Naive thymus-derived CD4-positive, alpha-beta T cell (primary cell): ENCODE measurements at regions not wholly inside any gene's neighbourhood (a gene's known extent, or its start where the extent isn't known, plus 50 kb on each side); places are given as distances from the start of the nearest gene placed in this dataset.

Source experiments
- ATAC-seq: fragments of 150-1000 bp; cut with Tn5 transposase; 2 replicates; pipeline ENCODE4 v1.10.0; 2021; ENCODE audit warnings: mild to moderate bottlenecking, moderate library complexity
- CTCF ChIA-PET: fragments of 350-600 bp; sonication (Branson Sonifier 250); formaldehyde crosslinking; loops from one replicate; lab custom pipeline; 2021; ENCODE audit warnings: antibody characterized with exemption; lab: Charles Lee
- POLR2A ChIA-PET: fragments of 350-600 bp; sonication (Branson Sonifier 250); formaldehyde crosslinking; loops from one replicate; lab custom pipeline; 2021; ENCODE audit warnings: antibody characterized with exemption, inconsistent platforms; lab: Charles Lee
- DNase-seq, 9 donors: peaks; one replicate each; pipeline versions ENCODE4 v3.0.0 to v3.0.0-alpha.2; 2020 to 2022; ENCODE audit warnings: mixed read lengths in 1 of 9
- H3K27ac ChIP-seq: one replicate; pipeline ENCODE4 v1.7.0; 2013; ENCODE audit warnings: mild to moderate bottlenecking, low read depth, low read length, moderate library complexity
- H3K27me3 ChIP-seq, 2 donors: one replicate each; pipeline ENCODE4 v1.7.0; 2013; ENCODE audit warnings: low read length in 2 of 2, mild to moderate bottlenecking in 2 of 2, moderate library complexity in 2 of 2; ENCODE audit not compliant: control insufficient read depth in 2 of 2, insufficient read depth in 2 of 2
- H3K36me3 ChIP-seq, 3 experiments: 1 replicate in 2 of 3; 2 replicates in 1 of 3; pipeline ENCODE4 v1.7.0; 2013; ENCODE audit warnings: low read length in 3 of 3, mild to moderate bottlenecking in 3 of 3, moderate library complexity in 1 of 3; ENCODE audit not compliant: insufficient read depth in 3 of 3, control insufficient read depth in 2 of 3
- H3K4me1 ChIP-seq, 2 donors: one replicate each; pipeline ENCODE4 v1.7.0; 2013; ENCODE audit warnings: low read length in 2 of 2, mild to moderate bottlenecking in 2 of 2, moderate library complexity in 1 of 2; ENCODE audit not compliant: control insufficient read depth in 2 of 2, insufficient read depth in 2 of 2
- H3K4me3 ChIP-seq: 2 replicates; pipeline ENCODE4 v1.7.0; 2013; ENCODE audit warnings: mild to moderate bottlenecking, low read length
- H3K9me3 ChIP-seq, 3 experiments: 1 replicate in 2 of 3; 2 replicates in 1 of 3; pipeline ENCODE4 v1.7.0; 2013; ENCODE audit warnings: low read length in 3 of 3; ENCODE audit not compliant: control insufficient read depth in 2 of 3
- H3K27ac Mint-ChIP-seq, 9 donors: one replicate each; pipeline ENCODE4 v1.8.0; 2020 to 2022; ENCODE audit warnings: mixed read lengths in 9 of 9, mild to moderate bottlenecking in 8 of 9, moderate library complexity in 5 of 9, inconsistent platforms in 2 of 9
- H3K27me3 Mint-ChIP-seq, 5 donors: one replicate each; pipeline ENCODE4 v1.8.0; 2021 to 2022; ENCODE audit warnings: mixed read lengths in 5 of 5, mild to moderate bottlenecking in 1 of 5
- H3K36me3 Mint-ChIP-seq, 5 donors: one replicate each; pipeline ENCODE4 v1.8.0; 2020 to 2022; ENCODE audit warnings: mixed read lengths in 5 of 5, mild to moderate bottlenecking in 3 of 5, inconsistent platforms in 1 of 5
- H3K4me1 Mint-ChIP-seq, 7 donors: one replicate each; pipeline ENCODE4 v1.8.0; 2020 to 2022; ENCODE audit warnings: mixed read lengths in 7 of 7, mild to moderate bottlenecking in 3 of 7, inconsistent platforms in 1 of 7
- H3K4me3 Mint-ChIP-seq, 10 donors: one replicate each; pipeline ENCODE4 v1.8.0; 2020 to 2022; ENCODE audit warnings: mild to moderate bottlenecking in 10 of 10, mixed read lengths in 10 of 10, moderate library complexity in 6 of 10, inconsistent platforms in 2 of 10
- H3K9me3 Mint-ChIP-seq, 11 donors: one replicate each; pipeline ENCODE4 v1.8.0; 2020 to 2022; ENCODE audit warnings: mixed read lengths in 11 of 11, mild to moderate bottlenecking in 4 of 11, inconsistent platforms in 1 of 11, moderate library complexity in 1 of 11
- intact Hi-C, 2 donors: fragments of 100-400 bp; cut with micrococcal nuclease; formaldehyde crosslinking; loops; one replicate each; pipeline ENCODE4 v1.15.1; 2023

DNA sequence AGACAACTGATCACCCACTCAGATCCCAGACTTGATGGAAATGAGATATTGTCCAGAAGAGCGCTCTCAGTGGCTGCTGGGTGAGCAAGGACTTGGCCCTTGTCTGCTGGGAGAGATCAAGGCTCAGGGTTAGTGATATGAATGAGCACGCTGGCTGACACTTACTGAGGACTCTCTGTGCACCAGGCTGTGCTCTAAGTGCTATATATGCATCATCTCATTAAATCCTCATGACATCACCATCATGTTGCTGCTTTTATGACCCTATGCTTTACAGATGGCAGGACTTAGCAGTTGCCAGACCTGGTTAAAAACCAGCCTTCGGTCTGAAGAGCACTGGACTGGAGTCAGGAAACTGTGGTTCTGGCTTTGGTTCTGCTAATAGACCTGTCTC, 260.9 kb downstream of the VRK1 start:
- peaks cover 0 to 3% (median 0%) of the 10 kb centered on the region in 5 donors for H3K27me3 Mint-ChIP-seq
- H3K9me3 ChIP-seq, result no peaks in the 10 kb centered on the region
- H3K4me3 ChIP-seq, result no peak overlapping the region
- peaks cover 0 to under 1% (median 0%) of the 10 kb centered on the region in 7 donors for H3K4me1 Mint-ChIP-seq
- intact Hi-C loops, result no loop called here
- H3K36me3 Mint-ChIP-seq, result peaks cover 0 to 3% (median 0%) of the 10 kb centered on the region in 5 donors
- ChIA-PET CTCF (no interaction called here), POLR2A (no interaction called here)
- no peak overlapping the region for H3K4me3 Mint-ChIP-seq
- no peaks in the 10 kb centered on the region for H3K4me1 ChIP-seq
- peaks cover 0 to 5% (median 0%) of the 10 kb centered on the region in 11 donors for H3K9me3 Mint-ChIP-seq
- no peak for ATAC-seq
- H3K36me3 ChIP-seq, result no peaks in the 10 kb centered on the region
- DNase-seq, result no peak
- H3K27me3 ChIP-seq, result no peaks in the 10 kb centered on the region
- H3K27ac Mint-ChIP-seq, result no peak overlapping the region
- H3K27ac ChIP-seq, result no peak overlapping the region

DNA sequence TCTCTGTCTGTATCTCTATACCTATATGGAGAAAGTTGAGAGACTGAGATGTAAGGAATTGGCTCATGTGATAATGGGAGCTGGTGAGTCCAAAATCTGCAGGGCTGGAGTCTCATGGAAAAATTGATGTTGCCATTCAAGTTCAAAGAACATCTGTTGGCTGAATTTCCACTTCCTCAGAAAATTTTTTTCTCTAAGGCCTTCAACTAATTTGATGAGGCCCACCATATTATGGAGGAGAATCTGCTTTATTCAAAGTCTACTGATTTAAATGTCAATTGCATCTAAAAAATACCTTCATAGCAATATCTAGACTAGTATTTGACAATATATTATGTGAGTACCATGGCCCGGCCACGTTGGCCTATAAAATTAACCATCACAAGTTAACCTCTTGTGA, 261.4 kb downstream of the VRK1 start:
- Mint-ChIP-seq H3K36me3 (peaks cover 0 to 3% (median 0%) of the 10 kb centered on the region in 5 donors), H3K27ac (no peak overlapping the region), H3K27me3 (peaks cover 0 to 3% (median 0%) of the 10 kb centered on the region in 5 donors), H3K9me3 (peaks cover 0 to 5% (median 0%) of the 10 kb centered on the region in 11 donors), H3K4me1 (no peaks in the 10 kb centered on the region), H3K4me3 (no peak overlapping the region)
- intact Hi-C loops, result no loop called here
- ChIA-PET POLR2A (no interaction called here), CTCF (no interaction called here)
- Histone ChIP-seq H3K27ac (no peak overlapping the region), H3K9me3 (no peaks in the 10 kb centered on the region), H3K4me3 (no peak overlapping the region), H3K4me1 (no peaks in the 10 kb centered on the region), H3K27me3 (no peaks in the 10 kb centered on the region), H3K36me3 (no peaks in the 10 kb centered on the region)
- no peak for ATAC-seq
- no peak for DNase-seq

GRCh38 chr14:97061198-97061597, 264.0 kb downstream of the VRK1 start:
- ATAC-seq (no peak), DNase-seq (no peak)
- no peak overlapping the region for H3K4me3 Mint-ChIP-seq
- ChIA-PET POLR2A (no interaction called here), CTCF (no interaction called here)
- intact Hi-C loops, result no loop called here
- Histone ChIP-seq H3K27ac (no peak overlapping the region), H3K4me3 (no peak overlapping the region), H3K27me3 (no peaks in the 10 kb centered on the region), H3K4me1 (no peaks in the 10 kb centered on the region), H3K36me3 (no peaks in the 10 kb centered on the region), H3K9me3 (no peaks in the 10 kb centered on the region)
- H3K36me3 Mint-ChIP-seq, result peaks cover 0 to 3% (median 0%) of the 10 kb centered on the region in 5 donors
- peaks cover 0 to 5% (median 0%) of the 10 kb centered on the region in 11 donors for H3K9me3 Mint-ChIP-seq
- H3K27ac Mint-ChIP-seq, result no peak overlapping the region
- peaks cover 0 to 3% (median 0%) of the 10 kb centered on the region in 7 donors for H3K4me1 Mint-ChIP-seq
- peaks cover 0 to 16% (median 3%) of the 10 kb centered on the region in 5 donors for H3K27me3 Mint-ChIP-seq

- peaks cover 0 to 5% (median 0%) of the 10 kb centered on the region in 7 donors for H3K4me1 Mint-ChIP-seq
- no peaks in the 10 kb centered on the region for H3K9me3 ChIP-seq
- H3K27ac Mint-ChIP-seq, result no peak overlapping the region
- no peaks in the 10 kb centered on the region for H3K4me1 ChIP-seq
- CTCF ChIA-PET, result no interaction called here
- peaks cover 0 to 19% (median 5%) of the 10 kb centered on the region in 5 donors for H3K27me3 Mint-ChIP-seq
- H3K27me3 ChIP-seq, result no peaks in the 10 kb centered on the region
- no peaks in the 10 kb centered on the region for H3K36me3 ChIP-seq
- H3K27ac ChIP-seq, result no peak overlapping the region
- H3K36me3 Mint-ChIP-seq, result peaks cover 0 to 3% (median 0%) of the 10 kb centered on the region in 5 donors
- DNase-seq (no peak), ATAC-seq (no peak)
- POLR2A ChIA-PET, result no interaction called here
- peaks cover 0 to 5% (median 0%) of the 10 kb centered on the region in 11 donors for H3K9me3 Mint-ChIP-seq
- no peak overlapping the region for H3K4me3 ChIP-seq
- intact Hi-C loops, result no loop called here
- H3K4me3 Mint-ChIP-seq, result no peak overlapping the region
These were observed 264.5 kb downstream of the VRK1 start for GRCh38 chr14:97061714-97062113.

DNA sequence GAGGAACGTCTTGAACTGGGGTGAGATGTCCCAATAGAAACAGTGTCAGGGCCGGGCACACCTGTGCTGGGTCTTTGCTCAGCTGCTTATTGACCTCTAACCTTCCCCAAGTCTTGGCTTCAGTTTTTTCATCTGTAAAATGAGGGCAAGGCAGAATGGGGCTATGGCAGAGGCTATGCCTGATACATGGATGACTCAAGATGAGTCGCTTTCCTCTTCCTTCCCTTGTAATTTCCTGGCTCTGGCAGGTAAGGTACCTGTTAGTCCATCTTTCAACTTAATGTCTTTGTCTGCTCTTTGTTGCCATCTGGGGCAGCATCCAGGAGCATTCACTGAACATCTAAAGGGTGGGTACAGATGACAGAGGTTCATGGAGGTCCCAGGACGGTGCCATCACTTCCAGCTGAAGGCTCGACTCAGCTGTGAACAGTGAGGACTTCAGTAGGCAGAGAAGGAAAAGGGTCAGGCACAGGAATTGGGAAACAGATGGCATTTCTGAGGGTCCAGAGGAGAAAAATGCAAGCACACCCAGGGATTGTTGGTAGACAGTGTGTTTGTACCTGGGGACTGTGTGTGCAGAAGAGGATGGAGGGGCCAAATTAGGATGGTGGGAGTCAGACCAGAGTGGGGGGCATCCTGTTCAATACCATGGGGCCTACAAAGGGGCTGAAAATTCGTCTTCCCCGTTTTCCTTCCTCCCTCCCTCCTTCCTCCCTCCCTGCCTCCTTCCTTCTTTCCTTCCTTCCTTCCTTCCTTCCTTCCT, 268.3 kb downstream of the VRK1 start:
- H3K4me1 ChIP-seq, result no peaks in the 10 kb centered on the region
- Mint-ChIP-seq H3K27me3 (peaks cover 0 to 16% (median 5%) of the 10 kb centered on the region in 5 donors), H3K27ac (no peak overlapping the region), H3K4me1 (peaks cover 0 to 7% (median 0%) of the 10 kb centered on the region in 7 donors), H3K4me3 (no peak overlapping the region), H3K9me3 (peaks cover 0 to 5% (median 0%) of the 10 kb centered on the region in 11 donors), H3K36me3 (peaks cover 0 to 3% (median 0%) of the 10 kb centered on the region in 5 donors)
- DNase-seq, result no peak
- no peaks in the 10 kb centered on the region for H3K27me3 ChIP-seq
- POLR2A ChIA-PET, result no interaction called here
- intact Hi-C loops, result no loop called here
- H3K9me3 ChIP-seq, result no peaks in the 10 kb centered on the region
- H3K36me3 ChIP-seq, result no peaks in the 10 kb centered on the region
- CTCF ChIA-PET, result no interaction called here
- H3K4me3 ChIP-seq, result no peak overlapping the region
- no peak overlapping the region for H3K27ac ChIP-seq
- no peak for ATAC-seq

DNA sequence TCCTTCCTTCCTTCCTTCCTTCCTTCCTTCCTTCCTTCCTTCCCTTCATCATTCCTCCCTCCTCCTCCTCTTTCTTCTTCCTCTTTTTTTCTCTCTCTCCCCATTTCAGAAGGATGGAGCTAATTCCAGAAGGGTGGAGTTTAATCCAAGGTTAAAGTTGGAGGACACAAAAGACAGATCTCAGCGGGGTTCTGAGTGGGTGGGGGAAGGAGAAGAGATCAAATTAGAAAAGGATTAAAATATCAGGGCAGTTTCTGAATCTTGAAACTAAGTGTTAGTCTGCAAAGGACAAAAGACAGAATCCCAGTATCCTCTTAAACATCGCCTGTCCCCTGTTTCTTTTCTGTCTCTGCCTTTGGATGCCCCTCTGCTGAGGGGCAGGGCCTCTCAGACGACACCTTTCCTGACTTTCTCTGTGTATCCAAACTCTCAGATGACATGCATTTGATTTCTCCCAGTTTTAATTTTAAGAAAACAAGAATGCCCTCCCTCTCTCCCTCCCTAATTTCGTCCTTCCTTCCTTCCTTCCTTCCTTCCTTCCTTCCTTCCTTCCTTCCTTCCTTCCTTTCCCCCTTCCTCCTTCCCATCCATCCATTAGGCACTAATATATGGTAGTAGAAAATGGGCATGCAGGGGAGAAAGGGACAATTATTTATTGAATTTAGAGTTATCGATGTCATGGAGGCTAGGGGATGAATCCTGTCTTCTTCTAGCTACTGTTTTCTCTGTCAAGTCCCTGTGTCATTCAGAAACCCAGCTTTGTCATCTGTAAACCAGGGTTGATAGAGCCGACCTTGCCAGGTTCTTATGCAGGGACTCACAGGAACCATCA, 269.1 kb downstream of the VRK1 start:
- Mint-ChIP-seq H3K27ac (peak overlapping the region in 1 of 9 donors; percentile 72), H3K27me3 (peaks cover 0 to 16% (median 5%) of the 10 kb centered on the region in 5 donors), H3K4me1 (peaks cover 0 to 7% (median 0%) of the 10 kb centered on the region in 7 donors), H3K36me3 (peaks cover 0 to 3% (median 0%) of the 10 kb centered on the region in 5 donors), H3K9me3 (peaks cover 0 to 5% (median 0%) of the 10 kb centered on the region in 11 donors), H3K4me3 (no peak overlapping the region)
- DNase-seq (no peak), ATAC-seq (no peak)
- ChIA-PET CTCF (no interaction called here), POLR2A (no interaction called here)
- Histone ChIP-seq H3K27ac (no peak overlapping the region), H3K27me3 (no peaks in the 10 kb centered on the region), H3K4me1 (no peaks in the 10 kb centered on the region), H3K36me3 (no peaks in the 10 kb centered on the region), H3K9me3 (no peaks in the 10 kb centered on the region), H3K4me3 (no peak overlapping the region)
- intact Hi-C loops, result no loop called here
